HG03066 (cell line): ENCODE measurements at regions not wholly inside any gene's neighbourhood (a gene's known extent, or its start where the extent isn't known, plus 50 kb on each side); places are given as distances from the start of the nearest gene placed in this dataset.

Source experiments
- ATAC-seq: cut with Tn5 transposase; IDR thresholded peaks from one replicate; pipeline ENCODE4 v1.9.1; 2021; ENCODE audit warnings: low read depth; ENCODE audit not compliant: unreplicated experiment

- ATAC-seq = no peak
Measured at GRCh38 chr21:43304621-43305335, 122.2 kb downstream of the SIK1 start.

GRCh38 chr21:43304206-43304605, 122.7 kb downstream of the SIK1 start:
- no peak for ATAC-seq

DNA sequence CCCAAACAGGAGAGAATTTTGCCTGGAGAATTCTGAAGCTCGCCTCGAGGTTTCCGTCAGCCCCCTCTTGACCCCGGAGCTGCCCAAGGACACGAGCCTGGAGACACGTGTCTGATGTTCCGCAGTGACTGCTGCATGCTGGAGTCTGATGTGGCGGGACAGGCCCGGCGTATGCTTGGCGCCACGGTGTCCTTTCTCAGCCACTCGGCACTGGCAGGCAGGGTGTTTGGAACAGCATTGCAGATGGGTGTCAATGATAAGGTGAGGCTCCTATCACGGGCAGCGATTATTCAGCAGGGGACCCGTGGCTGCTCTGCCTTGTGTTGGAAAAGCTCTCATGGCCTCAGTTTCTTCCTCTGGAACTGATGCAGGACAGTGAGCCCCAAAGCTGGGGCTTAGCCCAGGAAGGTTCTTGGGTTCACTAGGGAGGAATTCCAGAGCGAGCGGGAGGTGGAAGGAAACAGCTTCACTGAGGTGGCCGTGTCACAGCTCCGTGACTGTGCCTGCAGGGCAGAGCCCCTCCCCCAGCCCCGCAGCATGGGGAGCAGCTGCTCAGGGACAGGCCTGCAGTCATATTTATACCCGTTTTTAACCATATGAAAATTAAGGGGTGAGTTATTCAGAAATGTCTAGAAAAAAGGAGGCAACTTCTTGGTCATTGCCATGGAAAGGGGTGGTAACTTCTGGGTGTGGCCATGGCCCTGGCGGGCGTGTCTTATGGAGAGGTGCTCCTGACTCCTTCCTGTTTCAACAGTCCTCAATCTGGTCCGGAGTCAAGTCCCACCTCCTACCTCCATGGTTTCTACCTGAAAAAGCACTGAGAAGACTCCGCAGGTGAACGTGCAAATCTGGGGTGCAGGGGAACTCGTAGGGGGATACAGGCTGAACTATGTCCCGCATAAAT, 123.4 kb downstream of the SIK1 start:
- ATAC-seq = no peak

DNA sequence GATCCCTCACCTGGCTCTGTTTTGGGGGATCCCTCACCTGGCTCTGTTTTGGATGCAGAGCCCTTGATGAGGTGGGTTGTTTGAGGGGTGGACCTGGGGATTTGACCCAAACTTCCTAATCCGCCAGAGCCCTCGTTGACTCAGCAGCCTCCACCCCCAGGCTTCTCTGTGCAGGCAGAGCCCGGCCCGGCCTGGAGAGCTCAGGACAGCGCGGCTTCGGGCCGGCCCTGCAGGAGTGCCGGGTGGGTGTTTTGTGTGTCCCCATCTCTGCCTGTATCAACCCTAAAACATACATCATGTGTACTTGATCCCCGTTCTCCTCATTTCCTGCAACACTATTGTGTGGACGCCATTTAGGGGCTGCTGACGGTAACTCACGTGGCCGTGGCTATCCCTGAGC, 124.2 kb downstream of the SIK1 start:
- ATAC-seq = no peak

GRCh38 chr21:43302062-43302700, 124.8 kb downstream of the SIK1 start:
- ATAC-seq = no peak

GRCh38 chr21:43301409-43302061, 125.4 kb downstream of the SIK1 start:
- ATAC-seq = no peak

- no peak for ATAC-seq
Measured at GRCh38 chr21:43300496-43301408, 126.2 kb downstream of the SIK1 start.

DNA sequence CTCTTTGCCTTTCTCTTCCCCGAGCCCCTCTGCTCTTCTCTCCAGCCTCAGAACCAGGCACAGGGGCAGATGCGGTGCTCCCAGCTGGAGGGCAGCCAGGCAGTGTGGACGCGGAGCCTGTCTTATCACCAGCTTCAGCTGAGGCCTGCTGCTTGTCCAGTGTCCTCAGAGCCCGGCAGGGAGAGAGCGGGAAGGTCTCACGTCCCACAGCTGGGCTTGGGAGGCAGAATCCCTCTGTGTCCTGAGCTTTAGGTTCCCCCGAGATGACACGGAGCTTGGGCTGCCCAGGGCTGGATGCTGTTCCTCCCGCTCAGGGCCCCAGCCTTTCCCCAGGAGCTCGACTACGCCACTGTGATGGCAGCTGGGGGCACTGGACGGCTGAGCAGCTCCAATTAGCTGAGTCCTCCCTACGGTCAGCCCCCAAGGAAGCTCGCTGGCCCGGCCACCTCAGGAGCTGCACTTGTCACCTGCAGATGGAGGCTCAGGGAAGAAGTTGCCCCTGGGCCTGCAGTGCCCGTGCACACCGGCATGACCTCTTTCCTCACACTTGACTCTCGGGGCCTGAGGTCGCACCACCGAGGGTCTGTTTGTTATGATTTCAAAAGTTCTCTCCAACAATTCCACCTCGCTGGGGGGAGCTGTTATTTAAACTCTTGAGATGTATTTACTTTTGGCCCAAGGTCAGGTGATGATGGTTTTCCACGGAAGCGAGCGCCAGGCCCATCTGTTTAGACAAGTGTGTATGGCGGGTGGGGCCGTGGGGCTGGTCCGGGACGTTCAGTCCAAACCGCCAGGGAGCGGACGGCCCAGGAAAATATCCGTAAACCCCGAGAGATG, 127.3 kb downstream of the SIK1 start:
- no peak for ATAC-seq

DNA sequence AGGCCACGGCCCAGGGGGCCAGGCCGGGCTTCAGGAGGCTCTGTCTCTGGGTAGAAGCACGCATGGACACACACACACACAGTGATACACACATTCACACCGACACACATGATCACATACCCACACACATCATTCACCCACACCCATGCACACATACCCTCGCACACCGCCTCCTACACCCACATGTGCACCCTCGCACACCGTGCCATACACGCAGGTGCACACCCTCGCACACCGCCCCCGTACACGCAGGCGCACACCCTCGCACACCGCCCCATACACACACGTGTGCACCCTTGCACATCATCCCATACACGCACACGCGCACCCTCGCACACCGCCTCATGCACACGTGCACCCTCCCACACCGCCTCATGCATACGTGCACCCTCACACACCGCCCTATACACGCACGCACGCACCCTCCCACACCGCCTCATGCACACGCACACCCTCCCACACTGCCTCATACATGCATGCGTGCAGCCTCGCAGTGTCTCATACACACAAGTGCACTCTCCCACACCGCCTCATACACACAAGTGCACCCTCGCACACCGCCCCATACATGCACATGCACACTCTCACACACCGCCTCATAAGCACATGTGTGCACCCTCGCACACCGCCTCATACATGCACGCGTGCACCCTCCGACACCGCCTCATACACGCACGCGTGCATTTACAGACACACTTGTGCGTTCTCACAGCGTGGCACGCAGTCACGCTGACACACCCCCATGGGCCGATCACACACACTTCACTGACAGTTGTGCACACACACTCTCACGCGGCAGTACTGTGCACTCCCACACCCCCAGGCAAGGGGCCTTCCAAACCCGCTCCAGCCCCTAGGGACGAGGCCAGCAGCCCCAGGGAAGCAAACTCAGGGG, 128.1 kb downstream of the SIK1 start:
- ATAC-seq = no peak

DNA sequence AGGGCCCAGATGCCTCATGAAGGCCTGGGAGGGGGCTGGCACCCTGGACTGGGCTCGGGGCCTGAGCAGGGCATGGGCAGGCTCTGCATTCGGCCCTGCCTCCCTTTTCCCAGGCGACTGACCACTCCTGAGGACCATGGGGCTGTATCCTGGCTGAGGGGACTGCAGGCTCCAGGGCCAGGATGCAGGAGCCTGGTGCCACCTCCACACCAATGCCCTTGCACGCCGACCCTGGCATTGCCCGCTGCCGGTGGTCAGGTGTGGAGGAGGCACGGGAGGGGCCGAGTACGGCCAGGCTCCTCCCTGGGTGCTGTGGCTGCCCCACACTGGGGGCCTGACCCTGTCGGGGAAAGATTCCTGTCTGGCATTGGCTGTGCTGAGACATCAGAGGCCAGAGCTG, 128.9 kb downstream of the SIK1 start:
- no peak for ATAC-seq

GRCh38 chr21:43297391-43297981, 128.7 kb downstream of the CRYAA start:
- ATAC-seq = no peak

DNA sequence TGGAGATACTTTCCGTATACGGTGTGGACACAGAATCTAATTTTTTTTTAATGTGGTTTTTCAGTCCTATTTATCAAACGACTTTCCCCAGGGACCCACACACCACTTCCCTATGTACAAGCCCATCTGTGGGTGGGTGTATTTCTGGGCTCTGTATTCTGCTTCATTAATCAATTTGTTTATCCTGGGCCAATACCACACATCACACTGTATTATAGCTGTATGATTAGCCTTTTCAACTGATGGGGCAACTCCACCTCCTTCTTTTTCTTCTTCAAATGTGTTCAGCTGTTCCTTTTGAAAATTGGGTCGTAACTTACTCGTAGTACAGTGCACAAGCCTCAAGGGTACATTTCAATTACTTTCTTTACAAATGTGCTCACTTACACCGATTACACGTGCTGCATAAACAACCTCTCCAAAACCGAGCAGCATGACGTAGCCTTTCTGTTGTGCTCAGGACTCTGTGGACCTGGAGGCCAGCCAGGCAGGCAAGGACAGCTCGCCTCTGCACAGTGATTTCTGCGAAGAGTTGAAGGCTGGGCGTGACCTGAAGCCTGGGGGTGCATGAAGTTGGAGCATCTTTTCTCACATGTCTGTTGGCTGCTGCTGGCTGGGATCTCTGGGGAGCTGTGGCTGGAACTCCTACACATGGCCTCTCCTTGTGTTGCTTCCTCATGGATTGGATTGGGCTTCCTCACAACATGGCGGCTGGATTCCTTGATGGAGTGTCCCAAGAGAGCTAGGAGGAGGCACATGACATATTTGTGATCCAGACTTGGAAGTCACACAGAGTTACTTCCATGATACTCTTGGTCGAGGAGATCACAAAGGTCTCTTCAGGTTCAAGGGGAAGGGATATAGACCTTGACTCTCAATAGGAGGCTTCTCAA, 126.5 kb downstream of the CRYAA start:
- no peak for ATAC-seq

DNA sequence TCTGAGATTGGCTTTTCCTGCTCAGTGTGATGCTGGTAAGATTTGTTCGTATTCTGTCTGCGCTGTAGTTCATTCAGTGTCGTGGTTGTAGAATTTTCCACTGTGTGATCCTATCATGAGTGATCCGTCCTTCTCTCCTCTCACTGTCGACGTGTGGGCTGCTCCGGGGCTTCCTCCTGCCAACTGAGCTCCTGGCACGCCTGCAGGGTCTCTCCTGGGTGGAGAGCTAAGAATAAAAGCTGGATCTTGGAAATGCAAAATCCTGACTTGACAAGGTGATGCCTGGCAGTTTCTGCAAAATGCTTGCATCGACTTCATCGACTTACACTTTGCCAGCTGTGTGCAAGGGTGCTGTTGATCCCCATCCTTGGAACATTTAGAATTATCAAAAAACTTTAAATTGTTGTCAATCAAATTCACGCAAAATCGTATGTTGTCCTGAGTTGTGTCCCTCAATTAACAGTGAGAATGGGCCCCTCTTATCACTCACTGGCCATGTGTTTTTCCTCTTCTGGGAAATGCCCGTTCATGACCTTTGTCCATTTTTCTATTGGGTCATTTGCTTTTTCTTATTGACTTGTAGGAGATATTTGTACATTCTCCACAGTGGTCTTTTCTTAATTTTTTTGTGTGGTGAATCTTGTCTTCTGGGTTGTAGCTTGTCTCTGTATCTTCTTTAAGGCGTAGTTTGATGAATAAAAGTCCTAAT, 125.5 kb downstream of the CRYAA start:
- ATAC-seq = no peak

DNA sequence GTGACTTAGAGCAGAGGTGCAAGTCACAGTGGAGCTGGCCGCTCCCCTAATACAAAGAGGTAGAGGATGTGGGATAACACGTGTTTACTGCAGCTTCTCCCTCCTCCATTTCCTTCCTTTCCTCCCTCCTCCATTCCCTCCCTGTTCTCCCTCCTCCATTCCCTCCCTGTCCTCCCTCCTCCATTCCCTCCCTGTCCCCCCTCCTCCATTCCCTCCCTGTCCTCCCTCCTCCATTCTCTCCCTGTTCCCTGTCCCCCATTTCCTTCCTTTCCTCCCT, 124.0 kb downstream of the CRYAA start:
- ATAC-seq = no peak

- no peak for ATAC-seq
Measured at GRCh38 chr21:43292041-43292865, 123.4 kb downstream of the CRYAA start.
